ENCODE measurements at regions not wholly inside any gene's neighbourhood (a gene's known extent, or its start where the extent isn't known, plus 50 kb on each side); places are given as distances from the start of the nearest gene placed in this dataset.

GRCh38 chr10:9166770-9167169, 1112.3 kb downstream of the GATA3 start:
- ChIA-PET POLR2A (no interaction called here), CTCF (no interaction called here)
- no TSS peak for BruUV-seq (replicated peaks)
- H2AFZ ChIP-seq (ENCODE audit: low read depth, low read length) = no peak overlapping the region
- TF ChIP-seq FOS (IDR thresholded peaks at IDR 0.05; ENCODE audit: borderline replicate concordance, insufficient read depth, low read length) = no peak
- no peak for TF ChIP-seq GATA2 (IDR thresholded peaks at IDR 0.05; ENCODE audit: insufficient read depth, insufficient read length, low read depth, low read length)
- TF ChIP-seq CTCF (IDR thresholded peaks at IDR 0.05; ENCODE audit: extremely low read depth in 1 of 2, insufficient read depth in 1 of 2, low read depth in 1 of 2, low read length in 2 of 2) = no peak
- no peak for TF ChIP-seq MYC (IDR thresholded peaks at IDR 0.05; ENCODE audit: low read depth, low read length)
- no peak for TF ChIP-seq MAX (IDR thresholded peaks at IDR 0.05; ENCODE audit: insufficient read depth, insufficient read length)
- TF ChIP-seq POLR2AphosphoS5 (IDR thresholded peaks at IDR 0.05; ENCODE audit: insufficient read depth, low read depth, low read length) = no peak
- no peak for TF ChIP-seq JUN (IDR thresholded peaks at IDR 0.05; ENCODE audit: borderline replicate concordance, insufficient read depth, insufficient read length, low read depth)
- TF ChIP-seq EZH2 (IDR thresholded peaks at IDR 0.05; ENCODE audit: borderline replicate concordance, low read depth, low read length, severe bottlenecking) = no peak
- no peak for TF ChIP-seq POLR2A (IDR thresholded peaks at IDR 0.05; ENCODE audit: low read depth, low read length)
- H3K27me3 ChIP-seq (ENCODE audit: control insufficient read depth in 2 of 2, insufficient read depth in 2 of 2, low read length in 2 of 2) = no peaks in the 10 kb centered on the region
- no peaks in the 10 kb centered on the region for H3K9me1 ChIP-seq (replicated peaks; ENCODE audit: control insufficient read depth, extremely low read depth, insufficient read depth, low read length)
- no peaks in the 10 kb centered on the region for H3K9me3 ChIP-seq (replicated peaks; ENCODE audit: control insufficient read depth, insufficient read depth, low read length)
- H3K4me1 ChIP-seq (ENCODE audit: control insufficient read depth, extremely low read depth, insufficient read depth, low read length) = no peaks in the 10 kb centered on the region
- H3K79me2 ChIP-seq (ENCODE audit: control insufficient read depth, insufficient read depth, low read length) = no peaks in the 10 kb centered on the region
- H3K9ac ChIP-seq (replicated peaks; ENCODE audit: extremely low read depth, insufficient read depth, low read length) = no peak overlapping the region
- no peaks in the 10 kb centered on the region for H3K36me3 ChIP-seq (ENCODE audit: control insufficient read depth in 2 of 2, extremely low read depth in 1 of 2, insufficient read depth in 2 of 2, low read length in 2 of 2)
- no peak overlapping the region for H3K4me2 ChIP-seq (ENCODE audit: insufficient read depth, low read length)
- DNase-seq (ENCODE audit: low read depth, low spot score) (no peak), FAIRE-seq (no peak)
- H4K20me1 ChIP-seq (replicated peaks; ENCODE audit: control insufficient read depth, extremely low read depth, insufficient read depth, low read length) = no peaks in the 10 kb centered on the region
- H3K27ac ChIP-seq (ENCODE audit: insufficient read depth, low read depth, low read length) = no peak overlapping the region
- no peak overlapping the region for H3K4me3 ChIP-seq (replicated peaks in 1 of 3; ENCODE audit: insufficient read depth in 1 of 3, low read depth in 1 of 3, low read length in 3 of 3)
- dilution Hi-C loops (cut with MboI; ENCODE audit: extremely low pct_ligation_motif_present, low sequenced_read_pairs) = no loop called here
- intact Hi-C loops (cut with micrococcal nuclease) = no loop called here

Measured in endothelial cell of umbilical vein (primary cell).